GM08714 (cell line): ENCODE measurements at regions not wholly inside any gene's neighbourhood (a gene's known extent, or its start where the extent isn't known, plus 50 kb on each side); places are given as distances from the start of the nearest gene placed in this dataset.

Source experiments
- H3K4me3 ChIP-seq: fragments of 200-500 bp; sonication (Bioruptor generic); 2 replicates; pipeline ENCODE4 v1.5.1; 2014; ENCODE audit warnings: mild to moderate bottlenecking, low read length, inconsistent platforms
- ZNF274 ChIP-seq: IDR thresholded peaks from 2 replicates; pipeline ENCODE4 v1.6.1; 2012; ENCODE audit warnings: mild to moderate bottlenecking, low read depth, low read length

- no peak overlapping the region for H3K4me3 ChIP-seq
- no peak for TF ChIP-seq ZNF274
These were observed 700.6 kb downstream of the SEMA5A start for GRCh38 chr5:8845296-8845695.

- H3K4me3 ChIP-seq: no peak overlapping the region
- TF ChIP-seq ZNF274: no peak
These were observed 697.5 kb downstream of the SEMA5A start for GRCh38 chr5:8848366-8848765.

- no peak for TF ChIP-seq ZNF274
- H3K4me3 ChIP-seq: no peak overlapping the region
These were observed 696.8 kb downstream of the SEMA5A start for GRCh38 chr5:8848997-8849594.

- no peak overlapping the region for H3K4me3 ChIP-seq
- no peak for TF ChIP-seq ZNF274
These were observed 694.8 kb downstream of the SEMA5A start for GRCh38 chr5:8851101-8851500.

GRCh38 chr5:8857051-8857450 lies 688.8 kb downstream of the SEMA5A start:
- TF ChIP-seq ZNF274: no peak
- H3K4me3 ChIP-seq: no peak overlapping the region

GRCh38 chr5:8861764-8862163 lies 684.1 kb downstream of the SEMA5A start:
- TF ChIP-seq ZNF274: no peak
- no peak overlapping the region for H3K4me3 ChIP-seq

- H3K4me3 ChIP-seq: no peak overlapping the region
- no peak for TF ChIP-seq ZNF274
These were observed 681.8 kb downstream of the SEMA5A start for GRCh38 chr5:8864053-8864452.

- H3K4me3 ChIP-seq: no peak overlapping the region
- TF ChIP-seq ZNF274: no peak
These were observed 680.6 kb downstream of the SEMA5A start for GRCh38 chr5:8865266-8865665.

GRCh38 chr5:8865686-8866374 lies 680.0 kb downstream of the SEMA5A start:
- TF ChIP-seq ZNF274: no peak
- no peak overlapping the region for H3K4me3 ChIP-seq

GRCh38 chr5:8868283-8868682 lies 677.6 kb downstream of the SEMA5A start:
- H3K4me3 ChIP-seq: no peak overlapping the region
- TF ChIP-seq ZNF274: no peak

GRCh38 chr5:8869932-8870331 lies 675.9 kb downstream of the SEMA5A start:
- TF ChIP-seq ZNF274: no peak
- H3K4me3 ChIP-seq: no peak overlapping the region

- TF ChIP-seq ZNF274: no peak
These were observed 675.4 kb downstream of the SEMA5A start for GRCh38 chr5:8870349-8870958.

GRCh38 chr5:8870959-8871355 lies 674.9 kb downstream of the SEMA5A start:
- H3K4me3 ChIP-seq: no peak overlapping the region
- TF ChIP-seq ZNF274: no peak

More at GRCh38 chr5:8870349-8870958, 675.4 kb downstream of the SEMA5A start:
- H3K4me3 ChIP-seq: no peak overlapping the region

- no peak overlapping the region for H3K4me3 ChIP-seq
- TF ChIP-seq ZNF274: no peak
These were observed 674.4 kb downstream of the SEMA5A start for GRCh38 chr5:8871446-8871845.

- TF ChIP-seq ZNF274: no peak
These were observed 670.2 kb downstream of the SEMA5A start for GRCh38 chr5:8875722-8876121.

GRCh38 chr5:8879248-8879647 lies 666.6 kb downstream of the SEMA5A start:
- H3K4me3 ChIP-seq: no peak overlapping the region
- no peak for TF ChIP-seq ZNF274

More at GRCh38 chr5:8875722-8876121, 670.2 kb downstream of the SEMA5A start:
- no peak overlapping the region for H3K4me3 ChIP-seq
